Raji (cell line): ENCODE measurements at regions not wholly inside any gene's neighbourhood (a gene's known extent, or its start where the extent isn't known, plus 50 kb on each side); places are given as distances from the start of the nearest gene placed in this dataset.

Experiments
- POLR2A ChIP-seq: IDR thresholded peaks from 2 replicates; pipeline ENCODE4 v1.6.1; 2011; ENCODE audit warnings: low read depth, low read length, control low read depth; ENCODE audit not compliant: insufficient read depth

GRCh38 chr1:41975850-41976569 lies 57.3 kb upstream of the HIVEP3 start:
- no peak for TF ChIP-seq POLR2A

- TF ChIP-seq POLR2A: no peak
Measured at GRCh38 chr1:41975121-41975520, 56.4 kb upstream of the HIVEP3 start.
